ENCODE measurements at regions not wholly inside any gene's neighbourhood (a gene's known extent, or its start where the extent isn't known, plus 50 kb on each side); places are given as distances from the start of the nearest gene placed in this dataset.

GRCh38 chr17:71052971-71053370 is 883.6 kb downstream of the KCNJ2 start:
- peaks cover 12% of the 10 kb centered on the region for H3K27me3 Mint-ChIP-seq (ENCODE audit: low read depth)
- no peaks in the 10 kb centered on the region; the same call in 1 of the 2 replicates for H3K9me3 Mint-ChIP-seq
- no peak overlapping the region for H3K4me3 Mint-ChIP-seq
- DNase-seq (ENCODE audit: low spot score): no peak
- H3K36me3 Mint-ChIP-seq: no peaks in the 10 kb centered on the region
- TF ChIP-seq ZBTB21 (CRISPR knock-in tag; IDR thresholded peaks at IDR 0.05; ENCODE audit: borderline replicate concordance): no peak
- no peak for TF ChIP-seq ZNF512 (CRISPR knock-in tag; IDR thresholded peaks at IDR 0.05; ENCODE audit: borderline replicate concordance)
- CTCF ChIA-PET: no interaction called here
- POLR2A ChIA-PET: no interaction called here
- H3K27ac Mint-ChIP-seq: no peak overlapping the region
- H3K4me1 Mint-ChIP-seq: no peaks in the 10 kb centered on the region
- ATAC-seq: no peak

- H3K27me3 Mint-ChIP-seq (ENCODE audit: low read depth): peaks cover 6% of the 10 kb centered on the region
- H3K4me3 Mint-ChIP-seq: no peak overlapping the region
- H3K9me3 Mint-ChIP-seq: peaks cover 7% of the 10 kb centered on the region
- ChIA-PET CTCF (no interaction called here), POLR2A (no interaction called here)
- H3K36me3 Mint-ChIP-seq: peaks cover 6% of the 10 kb centered on the region
- ATAC-seq (no peak), DNase-seq (ENCODE audit: low spot score) (no peak)
- H3K27ac Mint-ChIP-seq: no peak overlapping the region
- no peaks in the 10 kb centered on the region for H3K4me1 Mint-ChIP-seq
- TF ChIP-seq GABPB1 (CRISPR knock-in tag; IDR thresholded peaks at IDR 0.05): no peak
- no peak for TF ChIP-seq AFF4 (CRISPR knock-in tag; IDR thresholded peaks at IDR 0.05; ENCODE audit: borderline replicate concordance)
- no peak for TF ChIP-seq MYBL2 (CRISPR knock-in tag; IDR thresholded peaks at IDR 0.05)
- TF ChIP-seq SMAD3 (CRISPR knock-in tag; IDR thresholded peaks at IDR 0.05; ENCODE audit: borderline replicate concordance): no peak
- no peak for TF ChIP-seq CREB1 (CRISPR knock-in tag; IDR thresholded peaks at IDR 0.05)
- TF ChIP-seq NR1H2 (CRISPR knock-in tag; IDR thresholded peaks at IDR 0.05): no peak
- no peak for TF ChIP-seq RELA (CRISPR knock-in tag; IDR thresholded peaks at IDR 0.05; ENCODE audit: borderline replicate concordance)
- no peak for TF ChIP-seq ZNF317 (CRISPR knock-in tag; IDR thresholded peaks at IDR 0.05; ENCODE audit: borderline replicate concordance, low read depth)
- no peak for TF ChIP-seq IRF2 (CRISPR knock-in tag; IDR thresholded peaks at IDR 0.05; ENCODE audit: borderline replicate concordance, low read depth)
- TF ChIP-seq SMAD4 (CRISPR knock-in tag; IDR thresholded peaks at IDR 0.05): no peak
- no peak for TF ChIP-seq PREB (CRISPR knock-in tag; IDR thresholded peaks at IDR 0.05; ENCODE audit: borderline replicate concordance)
- TF ChIP-seq ZNF532 (CRISPR knock-in tag; IDR thresholded peaks at IDR 0.05; ENCODE audit: borderline replicate concordance): no peak
- no peak for TF ChIP-seq MLX (CRISPR knock-in tag; IDR thresholded peaks at IDR 0.05)
- no peak for TF ChIP-seq ATF2 (CRISPR knock-in tag; IDR thresholded peaks at IDR 0.05; ENCODE audit: borderline replicate concordance, low read depth)
- TF ChIP-seq GRHL2 (CRISPR knock-in tag; IDR thresholded peaks at IDR 0.05; ENCODE audit: insufficient replicate concordance, severe bottlenecking): no peak
- TF ChIP-seq MAX (CRISPR knock-in tag; IDR thresholded peaks at IDR 0.05): no peak
- TF ChIP-seq JUN (CRISPR knock-in tag; IDR thresholded peaks at IDR 0.05): no peak
- TF ChIP-seq PRRX2 (CRISPR knock-in tag; IDR thresholded peaks at IDR 0.05): no peak
- TF ChIP-seq NFATC4 (CRISPR knock-in tag; IDR thresholded peaks at IDR 0.05): no peak
These were observed 885.8 kb downstream of the KCNJ2 start for GRCh38 chr17:71055128-71055527.
